GM12878 (cell line): ENCODE measurements at regions not wholly inside any gene's neighbourhood (a gene's known extent, or its start where the extent isn't known, plus 50 kb on each side); places are given as distances from the start of the nearest gene placed in this dataset.

Experiments used
- CTCF ChIP-seq, 3 experiments: IDR thresholded peaks in 2 of 3; conservative IDR thresholded peaks in 1 of 3; 2 replicates each; pipeline ENCODE4 v1.5.1; 2011; ENCODE audit warnings: low read depth in 3 of 3, low read length in 3 of 3, mild to moderate bottlenecking in 3 of 3, control low read depth in 2 of 3, moderate library complexity in 2 of 3, inconsistent platforms in 1 of 3, mixed read lengths in 1 of 3; ENCODE audit not compliant: control insufficient read depth in 2 of 3, insufficient read depth in 1 of 3; ENCODE audit errors: extremely low read depth in 1 of 3
- DPF2 ChIP-seq: fragments of 450-650 bp; IDR thresholded peaks from 2 replicates; pipeline ENCODE4 v1.6.1; 2017; ENCODE audit warnings: mild to moderate bottlenecking
- FOXM1 ChIP-seq: IDR thresholded peaks from 2 replicates; pipeline ENCODE4 v1.6.1; 2012; ENCODE audit warnings: low read depth, mild to moderate bottlenecking, inconsistent platforms, low read length, moderate library complexity
- GABPA ChIP-seq: IDR thresholded peaks from 2 replicates; pipeline ENCODE4 v1.6.1; 2014; ENCODE audit warnings: antibody characterized with exemption, low read depth, mild to moderate bottlenecking, inconsistent platforms
- IRF4 ChIP-seq: IDR thresholded peaks from 2 replicates; pipeline ENCODE4 v1.6.1; 2011; ENCODE audit warnings: low read depth, low read length
- NBN ChIP-seq: fragments of 450-650 bp; IDR thresholded peaks from 2 replicates; pipeline ENCODE4 v1.6.1; 2016
- NR2C2 ChIP-seq: IDR thresholded peaks from 2 replicates; pipeline ENCODE4 v1.6.1; 2011; ENCODE audit warnings: borderline replicate concordance, low read depth; ENCODE audit not compliant: control insufficient read depth, insufficient read length
- PKNOX1 ChIP-seq: fragments of 450-650 bp; IDR thresholded peaks from 2 replicates; pipeline ENCODE4 v1.6.1; 2016; ENCODE audit warnings: mild to moderate bottlenecking
- POLR2A ChIP-seq: IDR thresholded peaks from 2 replicates; pipeline ENCODE4 v1.6.1; 2011; ENCODE audit warnings: low read depth, mild to moderate bottlenecking, low read length
- POLR2AphosphoS2 ChIP-seq: IDR thresholded peaks from 2 replicates; pipeline ENCODE4 v1.6.1; 2011; ENCODE audit warnings: low read depth, mild to moderate bottlenecking, low read length, improper control_type of control experiment, moderate library complexity
- POLR2AphosphoS5 ChIP-seq: IDR thresholded peaks from 2 replicates; pipeline ENCODE4 v1.6.1; 2011; ENCODE audit warnings: mild to moderate bottlenecking, low read length, inconsistent platforms
- SMARCA5 ChIP-seq: fragments of 450-650 bp; IDR thresholded peaks from 2 replicates; pipeline ENCODE4 v1.6.1; 2017; ENCODE audit warnings: mild to moderate bottlenecking
- ZNF274 ChIP-seq: IDR thresholded peaks from one replicate; pipeline ENCODE4 v1.8.0; 2011; ENCODE audit not compliant: insufficient read length, insufficient read depth

DNA sequence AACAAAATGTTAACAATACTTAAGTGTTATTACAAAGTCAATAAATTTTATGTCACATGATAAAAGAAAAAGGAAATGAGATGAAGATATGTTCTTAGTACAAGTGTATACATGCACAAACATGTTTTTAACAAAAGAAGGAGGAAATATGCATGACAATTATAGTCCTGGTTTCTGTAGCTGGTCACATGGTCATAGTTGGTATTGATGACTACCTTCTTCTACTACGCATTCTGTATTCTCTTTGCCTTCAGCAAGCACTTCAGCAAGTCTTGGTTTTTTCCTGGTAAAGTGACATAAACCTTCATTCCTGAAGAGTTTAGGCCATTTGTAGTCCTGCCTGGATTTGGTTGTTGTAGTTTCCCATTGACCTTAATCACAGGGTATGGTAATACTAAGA is 121.3 kb upstream of the SYT4 start:
- TF ChIP-seq CTCF (IDR thresholded peaks at IDR 0.05 in 2 of 3, conservative IDR thresholded peaks at IDR 0.05 in 1 of 3; ENCODE audit: control insufficient read depth in 2 of 3, extremely low read depth in 1 of 3, insufficient read depth in 1 of 3, low read depth in 3 of 3, low read length in 3 of 3) (no peak), DPF2 (no peak), POLR2A (no peak), PKNOX1 (no peak), GABPA (no peak), SMARCA5 (no peak), ZNF274 (no peak), POLR2AphosphoS5 (no peak), POLR2AphosphoS2 (no peak), NR2C2 (no peak), IRF4 (no peak), NBN (no peak), FOXM1 (no peak)
